ENCODE measurements at regions not wholly inside any gene's neighbourhood (a gene's known extent, or its start where the extent isn't known, plus 50 kb on each side); places are given as distances from the start of the nearest gene placed in this dataset.

GRCh38 chr20:57908704-57909630 is 199.2 kb upstream of the PMEPA1 start:
- DNase-seq: peak; percentile 59

- no peak for DNase-seq
These were observed 198.4 kb upstream of the PMEPA1 start for GRCh38 chr20:57908226-57908625.

GRCh38 chr20:57907131-57908000 is 197.6 kb upstream of the PMEPA1 start:
- DNase-seq: no peak

GRCh38 chr20:57905448-57905847 is 195.6 kb upstream of the PMEPA1 start:
- no peak for DNase-seq

GRCh38 chr20:57904314-57905105 is 194.7 kb upstream of the PMEPA1 start:
- DNase-seq: no peak

- no peak for DNase-seq
These were observed 192.7 kb upstream of the PMEPA1 start for GRCh38 chr20:57902473-57902872.

GRCh38 chr20:57901526-57901925 is 191.7 kb upstream of the PMEPA1 start:
- no peak for DNase-seq

GRCh38 chr20:57900226-57900905 is 190.6 kb upstream of the PMEPA1 start:
- no peak for DNase-seq

- no peak for DNase-seq
These were observed 189.7 kb upstream of the PMEPA1 start for GRCh38 chr20:57899554-57899953.

GRCh38 chr20:57898332-57898731 is 188.5 kb upstream of the PMEPA1 start:
- DNase-seq: no peak

- DNase-seq: no peak
These were observed 188.1 kb upstream of the PMEPA1 start for GRCh38 chr20:57897891-57898290.

- DNase-seq: no peak
These were observed 187.5 kb upstream of the PMEPA1 start for GRCh38 chr20:57897156-57897874.

GRCh38 chr20:57896563-57896962 is 186.7 kb upstream of the PMEPA1 start:
- DNase-seq: no peak

- DNase-seq: no peak
These were observed 186.2 kb upstream of the PMEPA1 start for GRCh38 chr20:57896017-57896416.

- no peak for DNase-seq
These were observed 185.5 kb upstream of the PMEPA1 start for GRCh38 chr20:57895161-57895855.

GRCh38 chr20:57894522-57894921 is 184.7 kb upstream of the PMEPA1 start:
- DNase-seq: no peak

- no peak for DNase-seq
These were observed 184.3 kb upstream of the PMEPA1 start for GRCh38 chr20:57894096-57894495.

GRCh38 chr20:57893366-57893999 is 183.7 kb upstream of the PMEPA1 start:
- no peak for DNase-seq

GRCh38 chr20:57892471-57892870 is 182.7 kb upstream of the PMEPA1 start:
- DNase-seq: no peak

- no peak for DNase-seq
These were observed 181.2 kb upstream of the PMEPA1 start for GRCh38 chr20:57891014-57891413.
